GM21619 (cell line): ENCODE measurements at regions not wholly inside any gene's neighbourhood (a gene's known extent, or its start where the extent isn't known, plus 50 kb on each side); places are given as distances from the start of the nearest gene placed in this dataset.
"Not testable (repeated sequence)": the region's sequence is repeated elsewhere in the genome, so short reads cannot be mapped to it uniquely, and the experiment has no call there.

Source experiments
- ATAC-seq: cut with Tn5 transposase; IDR thresholded peaks from one replicate; pipeline ENCODE4 v1.9.1; 2021; ENCODE audit not compliant: unreplicated experiment

DNA sequence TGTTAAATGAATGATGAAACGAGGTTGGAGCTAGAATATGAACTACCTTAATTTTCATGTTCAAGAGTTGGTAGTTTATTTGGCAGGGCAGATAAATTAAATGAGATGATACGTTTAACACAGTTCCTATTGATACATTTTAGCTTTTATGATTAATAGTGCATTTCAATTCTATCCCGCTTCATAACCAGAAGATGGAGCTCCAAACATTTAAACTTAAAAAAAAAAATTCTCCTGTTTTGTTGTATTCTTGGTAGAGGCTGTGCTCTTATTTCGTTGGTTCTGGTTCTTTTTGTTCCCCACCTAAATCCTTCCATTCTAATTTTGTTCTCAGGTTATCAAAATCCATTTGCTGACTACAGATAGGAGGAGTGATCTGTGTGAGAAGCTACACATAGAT lies 71.8 kb upstream of the PTPN13 start:
- no peak for ATAC-seq

DNA sequence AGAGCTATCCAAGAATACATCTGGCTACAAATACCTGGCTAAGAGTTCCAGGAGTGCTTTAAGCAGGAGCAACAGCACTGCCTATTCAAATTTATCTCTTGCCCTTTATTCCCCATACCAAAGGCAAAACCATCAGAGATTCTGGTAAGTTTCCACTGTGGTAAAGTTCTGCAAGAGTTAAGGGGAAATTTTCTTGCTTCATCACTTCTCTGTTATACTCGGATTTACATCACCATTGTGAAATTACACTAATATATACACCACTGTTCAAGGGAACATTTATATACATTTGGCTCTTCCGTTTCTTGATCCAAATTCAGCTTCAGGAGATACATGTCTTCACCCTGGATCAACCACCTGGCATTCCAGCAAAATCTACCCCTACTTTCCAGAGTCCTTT lies 70.8 kb upstream of the PTPN13 start:
- ATAC-seq: no peak

DNA sequence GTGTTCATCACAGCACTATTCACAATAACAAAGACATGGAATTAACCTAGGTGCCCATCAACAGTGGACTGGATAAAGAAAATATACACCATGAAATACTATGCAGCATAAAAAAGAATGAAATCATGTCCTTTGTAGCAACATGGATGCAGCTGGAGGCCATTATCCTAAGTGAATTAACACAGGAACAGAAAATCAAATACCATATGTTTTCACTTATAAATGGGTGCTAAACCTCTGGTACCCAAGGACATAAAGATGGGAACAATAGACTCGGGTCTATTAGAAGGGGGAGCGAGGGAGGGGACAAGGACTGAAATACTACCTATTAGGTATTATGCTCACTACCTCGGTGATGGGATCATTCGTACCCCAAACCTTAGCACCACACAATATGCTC lies 66.4 kb upstream of the PTPN13 start:
- ATAC-seq: not testable (repeated sequence)

DNA sequence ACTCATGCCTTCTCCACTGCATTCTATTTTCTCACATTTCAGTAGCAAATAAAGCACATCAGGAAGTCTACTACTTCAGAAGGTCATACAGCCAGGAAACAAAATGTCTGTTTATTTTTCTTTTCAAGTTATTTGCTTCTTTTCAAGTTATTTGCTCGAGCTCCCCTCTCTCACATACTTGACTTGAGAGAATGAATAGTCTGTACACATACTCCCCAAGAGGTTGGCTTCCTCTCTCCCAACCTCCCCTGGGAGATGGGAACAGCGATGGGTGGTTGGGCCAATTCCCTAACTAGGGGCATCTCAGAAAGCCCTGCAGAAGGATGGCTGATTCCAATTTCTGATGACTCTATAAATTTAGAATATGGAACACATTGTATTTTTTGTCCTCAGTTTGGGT lies 64.7 kb upstream of the PTPN13 start:
- ATAC-seq: no peak

DNA sequence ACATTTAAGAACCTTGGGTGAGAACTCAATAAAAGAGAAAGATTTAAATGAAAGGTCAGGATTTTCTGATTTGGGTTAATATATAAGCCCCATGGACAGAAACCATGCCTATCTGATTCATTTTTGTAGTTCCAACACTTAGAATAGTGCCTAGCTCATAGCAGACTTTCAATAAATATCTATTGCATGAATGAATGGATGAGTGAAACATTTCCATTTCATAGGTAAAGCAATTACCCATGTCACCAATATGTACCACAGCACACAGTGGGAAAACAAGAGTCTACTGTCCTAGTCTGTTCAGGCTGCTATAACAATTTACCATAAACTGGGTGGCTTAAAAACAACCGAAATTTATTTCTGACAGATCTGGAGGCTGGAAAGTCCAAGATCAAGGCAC lies 63.9 kb upstream of the PTPN13 start:
- ATAC-seq: peak; percentile 80

DNA sequence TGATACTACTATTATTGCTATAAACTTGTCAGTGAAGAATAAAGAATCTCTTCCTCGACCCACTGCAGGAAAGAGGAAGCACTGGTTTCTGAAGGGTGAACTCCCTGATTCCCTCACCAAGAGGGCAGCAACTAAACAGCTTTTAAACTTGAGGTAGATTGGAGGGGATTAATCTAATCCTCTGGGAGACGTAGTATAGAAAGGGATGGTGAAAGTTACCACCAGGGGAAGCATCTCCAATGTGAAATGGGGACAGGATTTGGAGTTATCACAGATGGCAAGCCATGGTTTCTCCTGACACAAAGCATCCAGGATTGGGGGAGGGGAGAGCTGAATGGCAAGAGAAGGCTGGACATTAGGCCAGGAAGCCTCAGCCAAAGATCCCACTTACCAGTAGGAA lies 62.7 kb upstream of the PTPN13 start:
- no peak for ATAC-seq

DNA sequence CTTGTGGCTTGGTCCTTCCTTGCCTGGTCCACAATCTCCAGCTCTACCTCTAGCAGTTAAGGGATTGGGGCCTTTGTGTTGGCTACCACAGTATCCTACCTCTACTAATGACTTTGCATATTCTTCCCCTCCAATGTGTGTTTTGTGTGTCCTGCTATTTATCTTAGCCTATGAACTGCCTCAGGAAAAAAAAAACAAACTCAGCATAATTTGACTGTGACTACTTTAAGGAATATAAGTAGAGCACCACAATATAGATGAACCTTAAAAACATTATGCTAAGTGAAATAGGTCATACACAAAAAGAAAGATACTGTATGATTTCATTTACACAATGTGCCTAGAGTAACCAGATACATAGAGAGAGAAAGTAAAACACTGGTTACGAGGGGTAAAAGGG lies 61.3 kb upstream of the PTPN13 start:
- ATAC-seq: no peak

DNA sequence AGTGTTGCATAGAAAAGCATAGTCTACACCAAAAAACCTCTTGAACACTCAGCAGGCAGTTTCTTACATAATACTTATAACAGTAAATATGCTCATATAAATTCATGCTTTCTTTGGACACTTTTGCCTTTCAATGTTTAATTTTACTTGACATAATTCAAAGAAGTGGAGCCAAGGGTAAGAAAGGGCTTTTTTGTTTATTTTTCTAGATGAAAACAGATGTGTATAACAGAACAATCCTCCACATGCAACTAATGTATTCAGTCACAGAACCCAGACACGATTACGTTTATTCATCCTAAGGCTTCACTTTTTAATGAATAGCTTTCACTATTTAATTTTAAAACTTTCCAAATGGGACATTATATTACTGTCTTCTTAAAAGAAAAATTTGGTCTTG lies 58.0 kb upstream of the PTPN13 start:
- ATAC-seq: no peak

DNA sequence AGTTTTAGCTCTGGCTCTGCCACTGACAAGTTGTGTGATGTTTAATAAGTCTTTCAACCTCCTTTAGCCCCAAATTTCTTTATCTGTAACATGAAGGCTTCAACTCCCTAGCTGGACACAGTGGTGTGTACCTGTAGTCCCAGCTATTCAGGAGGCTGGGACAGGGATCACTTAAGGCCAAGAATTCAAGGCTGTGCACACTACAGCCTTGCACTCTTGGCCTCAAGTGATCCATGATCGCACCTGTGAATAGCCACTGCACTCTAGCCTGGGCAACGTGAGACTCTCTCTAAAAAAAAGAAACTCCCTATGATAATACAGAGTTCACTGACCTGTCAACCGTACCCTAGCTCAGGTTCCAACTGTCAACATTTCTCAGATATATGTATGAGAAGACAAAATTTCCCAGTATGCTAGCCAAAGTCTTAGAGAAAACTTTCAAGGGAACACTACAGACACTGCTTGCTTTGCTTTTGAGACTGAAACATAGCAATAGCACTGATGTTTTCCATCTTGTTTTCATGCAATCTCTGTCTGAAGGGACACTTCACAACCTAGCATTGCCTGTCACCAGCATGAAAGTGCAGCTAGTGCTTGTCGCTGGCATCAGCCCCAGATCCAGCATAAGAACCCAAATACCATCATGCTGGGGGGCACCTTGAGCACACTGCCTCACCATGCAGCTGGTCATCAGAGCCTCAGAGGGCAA lies 51.6 kb upstream of the PTPN13 start:
- no peak for ATAC-seq

DNA sequence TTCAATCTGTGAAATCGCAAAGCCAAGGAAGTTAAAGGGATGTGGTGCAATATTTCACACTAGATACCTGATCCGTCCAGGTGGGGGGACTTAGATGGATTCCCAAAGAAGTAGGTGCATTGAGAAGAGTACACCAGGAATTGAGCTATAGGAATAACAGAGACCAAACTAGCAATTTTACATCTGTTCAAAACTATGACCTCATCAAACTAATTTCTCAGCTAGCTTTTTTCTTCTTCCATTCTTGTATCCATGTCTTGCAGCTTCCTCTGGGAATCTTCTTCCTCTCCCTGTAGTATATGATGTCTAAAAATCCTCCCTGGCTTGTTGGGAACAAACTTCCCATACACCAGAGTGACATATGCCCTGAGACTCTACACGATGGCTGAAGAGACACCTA lies 51.0 kb upstream of the PTPN13 start:
- no peak for ATAC-seq

DNA sequence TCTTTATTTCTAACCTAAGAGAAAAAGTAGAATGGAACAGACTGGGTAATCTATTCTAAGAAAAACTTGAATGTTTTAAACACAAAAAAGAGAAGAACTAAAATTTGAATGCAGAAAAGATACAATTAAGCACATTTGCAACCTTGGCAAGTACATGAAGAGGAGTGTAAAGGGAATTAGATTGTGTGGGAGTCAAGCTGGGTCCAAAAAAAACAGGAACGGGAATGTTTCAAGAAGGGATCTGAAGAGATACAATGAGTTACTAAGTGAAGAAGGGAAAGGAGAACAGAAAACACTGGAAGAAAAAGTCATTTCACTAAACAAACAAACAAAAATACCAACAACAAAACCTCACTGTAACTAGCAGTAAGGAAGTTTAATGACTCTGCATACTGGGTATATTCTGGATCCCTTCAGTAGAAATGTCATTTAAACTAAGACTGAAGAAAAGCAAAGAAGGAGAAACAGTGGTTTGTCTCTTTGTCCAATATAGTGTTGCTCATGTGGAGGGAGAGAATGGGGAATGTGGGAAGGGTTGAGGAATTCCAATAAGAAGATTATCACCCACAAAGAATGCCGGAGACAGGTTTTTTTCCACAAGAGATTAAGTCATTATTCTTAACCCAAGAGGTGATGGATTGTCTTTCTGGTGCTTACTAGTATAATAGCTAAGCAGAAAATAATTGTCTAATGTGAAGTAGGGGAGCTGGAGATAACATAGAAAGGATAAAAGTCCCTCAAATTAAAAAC lies 50.4 kb upstream of the PTPN13 start:
- ATAC-seq: no peak

DNA sequence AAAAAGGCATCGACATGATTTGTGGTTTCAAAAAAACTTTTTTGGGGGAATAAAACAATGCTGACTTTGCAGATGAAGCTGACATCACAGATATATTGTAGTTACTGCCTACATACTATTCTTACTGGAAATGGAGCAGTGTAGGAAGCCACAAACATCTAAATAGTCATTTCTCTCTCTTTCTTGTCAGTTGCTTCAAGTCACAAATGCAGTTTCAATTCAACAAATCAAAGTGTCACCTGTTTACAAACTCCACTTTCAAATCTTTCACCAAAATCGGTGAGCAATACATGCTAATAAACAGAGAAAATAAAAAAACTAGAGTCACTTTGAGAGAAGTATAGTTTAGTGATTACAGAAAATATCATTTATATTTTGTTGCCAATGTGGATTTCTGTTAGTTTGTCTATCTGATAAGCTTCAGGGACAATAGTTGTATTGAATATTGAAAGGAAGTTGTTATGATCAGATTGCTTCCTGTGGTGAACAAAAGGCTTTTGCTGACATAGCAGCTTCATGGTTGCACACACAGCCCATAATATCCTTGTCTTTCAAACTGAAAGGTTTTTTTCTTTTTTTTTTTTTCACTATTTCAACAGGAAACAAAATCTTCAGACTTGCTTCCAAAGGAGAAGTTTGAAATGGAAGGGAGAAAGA lies 49.7 kb upstream of the PTPN13 start:
- peak; percentile 85 for ATAC-seq
